ENCODE measurements at regions not wholly inside any gene's neighbourhood (a gene's known extent, or its start where the extent isn't known, plus 50 kb on each side); places are given as distances from the start of the nearest gene placed in this dataset.

DNA sequence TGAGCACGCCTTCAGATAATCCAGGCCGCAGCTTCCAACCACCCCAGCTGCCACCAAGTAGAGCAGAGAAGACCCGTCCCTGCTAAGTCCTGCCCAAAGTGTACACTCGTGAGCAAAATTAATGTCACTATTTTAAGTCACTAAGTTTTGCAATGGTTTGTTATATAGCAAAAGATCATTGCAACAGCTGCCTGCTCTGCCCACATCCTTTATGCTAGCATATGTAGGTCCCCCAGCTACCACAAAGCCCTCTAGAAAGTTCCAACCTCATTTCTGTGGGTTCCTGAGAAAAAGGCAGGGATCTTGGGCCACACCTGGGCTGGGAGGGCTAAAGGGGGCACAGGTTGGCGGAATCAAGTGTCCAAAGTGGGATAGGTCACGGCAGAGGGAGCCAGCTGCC is 346.9 kb downstream of the BCOR start:
- Histone ChIP-seq H3K4me3 (ENCODE audit: insufficient read depth, low read length, poor library complexity, severe bottlenecking) (no peak overlapping the region), H3F3A (ENCODE audit: insufficient read depth) (no peaks in the 10 kb centered on the region), H3K27me3 (ENCODE audit: low read length) (no peaks in the 10 kb centered on the region), H3K9me2 (replicated peaks; ENCODE audit: insufficient read depth, low read length) (no peaks in the 10 kb centered on the region), H4K20me1 (ENCODE audit: low read depth, low read length) (no peaks in the 10 kb centered on the region), H3K36me3 (ENCODE audit: low read length) (no peaks in the 10 kb centered on the region), H3K4me2 (ENCODE audit: low read depth, low read length, poor library complexity, severe bottlenecking) (no peak overlapping the region), H2AFZ (ENCODE audit: low read depth, low read length, severe bottlenecking) (no peak overlapping the region), H3K9me3 (ENCODE audit: insufficient read depth, low read length) (no peaks in the 10 kb centered on the region), H3K9ac (ENCODE audit: low read length) (no peak overlapping the region), H3K79me2 (ENCODE audit: insufficient read depth, low read length) (no peaks in the 10 kb centered on the region), H3K27ac (ENCODE audit: low read depth, low read length) (no peak overlapping the region)
- TF ChIP-seq, protein P1, sequence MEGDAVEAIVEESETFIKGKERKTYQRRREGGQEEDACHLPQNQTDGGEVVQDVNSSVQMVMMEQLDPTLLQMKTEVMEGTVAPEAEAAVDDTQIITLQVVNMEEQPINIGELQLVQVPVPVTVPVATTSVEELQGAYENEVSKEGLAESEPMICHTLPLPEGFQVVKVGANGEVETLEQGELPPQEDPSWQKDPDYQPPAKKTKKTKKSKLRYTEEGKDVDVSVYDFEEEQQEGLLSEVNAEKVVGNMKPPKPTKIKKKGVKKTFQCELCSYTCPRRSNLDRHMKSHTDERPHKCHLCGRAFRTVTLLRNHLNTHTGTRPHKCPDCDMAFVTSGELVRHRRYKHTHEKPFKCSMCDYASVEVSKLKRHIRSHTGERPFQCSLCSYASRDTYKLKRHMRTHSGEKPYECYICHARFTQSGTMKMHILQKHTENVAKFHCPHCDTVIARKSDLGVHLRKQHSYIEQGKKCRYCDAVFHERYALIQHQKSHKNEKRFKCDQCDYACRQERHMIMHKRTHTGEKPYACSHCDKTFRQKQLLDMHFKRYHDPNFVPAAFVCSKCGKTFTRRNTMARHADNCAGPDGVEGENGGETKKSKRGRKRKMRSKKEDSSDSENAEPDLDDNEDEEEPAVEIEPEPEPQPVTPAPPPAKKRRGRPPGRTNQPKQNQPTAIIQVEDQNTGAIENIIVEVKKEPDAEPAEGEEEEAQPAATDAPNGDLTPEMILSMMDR (IDR thresholded peaks at IDR 0.05; ENCODE audit: insufficient read depth, low read length, poor library complexity, severe bottlenecking), result no peak
- TF ChIP-seq EZH2phosphoT487 (conservative IDR thresholded peaks at IDR 0.05; ENCODE audit: low read length), result no peak

DNA sequence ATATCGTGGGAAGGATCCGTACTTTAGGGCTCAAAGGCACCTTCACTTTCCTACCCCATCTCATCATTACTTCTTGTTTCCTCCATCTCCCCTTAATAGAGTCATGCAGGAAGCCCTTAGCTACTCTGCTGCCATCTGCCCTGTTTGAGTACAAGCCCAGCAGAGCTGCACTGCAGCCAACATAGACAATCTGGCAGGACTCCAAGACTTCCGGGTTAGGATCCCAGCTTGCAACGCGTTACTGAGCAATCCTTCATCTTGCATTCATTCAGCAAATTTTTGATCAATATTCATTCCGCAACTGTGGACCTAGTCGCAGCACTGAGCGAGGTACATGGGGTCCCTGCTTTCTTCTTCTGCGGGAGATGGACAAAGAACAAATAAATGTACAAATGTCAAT is 344.9 kb downstream of the BCOR start:
- Histone ChIP-seq H3K4me3 (ENCODE audit: insufficient read depth, low read length, poor library complexity, severe bottlenecking) (no peak overlapping the region), H3K9ac (ENCODE audit: low read length) (no peak overlapping the region), H3F3A (ENCODE audit: insufficient read depth) (no peaks in the 10 kb centered on the region), H4K20me1 (ENCODE audit: low read depth, low read length) (no peaks in the 10 kb centered on the region), H2AFZ (ENCODE audit: low read depth, low read length, severe bottlenecking) (no peak overlapping the region), H3K9me3 (ENCODE audit: insufficient read depth, low read length) (no peaks in the 10 kb centered on the region), H3K4me2 (ENCODE audit: low read depth, low read length, poor library complexity, severe bottlenecking) (no peak overlapping the region), H3K36me3 (ENCODE audit: low read length) (no peaks in the 10 kb centered on the region), H3K27me3 (ENCODE audit: low read length) (no peaks in the 10 kb centered on the region), H3K27ac (ENCODE audit: low read depth, low read length) (no peak overlapping the region), H3K79me2 (ENCODE audit: insufficient read depth, low read length) (no peaks in the 10 kb centered on the region), H3K9me2 (replicated peaks; ENCODE audit: insufficient read depth, low read length) (no peaks in the 10 kb centered on the region)
- TF ChIP-seq, protein P1 (IDR thresholded peaks at IDR 0.05; ENCODE audit: insufficient read depth, low read length, poor library complexity, severe bottlenecking), result no peak
- no peak for TF ChIP-seq EZH2phosphoT487 (conservative IDR thresholded peaks at IDR 0.05; ENCODE audit: low read length)

DNA sequence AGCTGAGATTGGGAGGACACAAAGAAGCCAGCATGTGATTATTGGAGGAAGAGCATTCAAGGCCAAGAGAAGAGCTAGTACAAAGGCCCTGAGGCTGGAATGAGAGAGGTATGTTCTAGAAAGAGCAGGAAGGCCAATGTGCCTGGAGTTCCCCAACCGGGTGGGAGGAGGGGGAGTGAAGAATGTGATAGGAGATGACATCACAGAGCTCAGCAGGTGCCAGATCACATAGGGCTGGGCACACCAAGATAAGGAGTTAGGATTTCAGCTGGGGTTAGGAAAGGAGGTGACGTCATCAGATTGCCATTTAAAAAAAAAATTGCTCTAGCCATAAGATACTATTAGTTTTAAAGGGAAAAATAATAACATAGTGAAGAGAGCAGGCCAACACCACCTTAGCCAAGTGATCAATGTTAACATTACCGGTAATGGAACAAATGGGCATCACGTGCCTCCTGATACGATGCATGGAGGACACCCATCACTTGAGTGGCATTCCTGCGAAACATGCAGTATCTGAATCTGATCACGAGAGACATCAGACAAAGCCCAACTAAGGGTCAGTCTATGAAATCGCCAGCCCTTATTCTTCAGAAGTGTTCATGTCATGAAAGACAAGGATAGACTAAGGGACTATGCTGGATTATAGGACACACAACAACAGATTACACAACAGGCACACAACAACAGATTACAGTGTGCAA is 344.3 kb downstream of the BCOR start:
- TF ChIP-seq EZH2phosphoT487 (conservative IDR thresholded peaks at IDR 0.05; ENCODE audit: low read length), result no peak
- Histone ChIP-seq H3K79me2 (ENCODE audit: insufficient read depth, low read length) (no peaks in the 10 kb centered on the region), H3K9ac (ENCODE audit: low read length) (no peak overlapping the region), H3K9me3 (ENCODE audit: insufficient read depth, low read length) (no peaks in the 10 kb centered on the region), H3K36me3 (ENCODE audit: low read length) (no peaks in the 10 kb centered on the region), H3K4me3 (ENCODE audit: insufficient read depth, low read length, poor library complexity, severe bottlenecking) (no peak overlapping the region), H3K4me2 (ENCODE audit: low read depth, low read length, poor library complexity, severe bottlenecking) (no peak overlapping the region), H4K20me1 (ENCODE audit: low read depth, low read length) (no peaks in the 10 kb centered on the region), H2AFZ (ENCODE audit: low read depth, low read length, severe bottlenecking) (no peak overlapping the region), H3K27ac (ENCODE audit: low read depth, low read length) (no peak overlapping the region), H3K27me3 (ENCODE audit: low read length) (no peaks in the 10 kb centered on the region), H3K9me2 (replicated peaks; ENCODE audit: insufficient read depth, low read length) (no peaks in the 10 kb centered on the region), H3F3A (ENCODE audit: insufficient read depth) (no peaks in the 10 kb centered on the region)
